CD4-positive, alpha-beta T cell treated with Interleukin-6 for 4 hours (primary cell): ENCODE measurements at regions not wholly inside any gene's neighbourhood (a gene's known extent, or its start where the extent isn't known, plus 50 kb on each side); places are given as distances from the start of the nearest gene placed in this dataset.
"Not testable (repeated sequence)": the region's sequence is repeated elsewhere in the genome, so short reads cannot be mapped to it uniquely, and the experiment has no call there.

Source experiments
- DNase-seq: peaks from one replicate; pipeline ENCODE4 v3.0.0-alpha.2; 2020; ENCODE audit warnings: mixed read lengths

DNA sequence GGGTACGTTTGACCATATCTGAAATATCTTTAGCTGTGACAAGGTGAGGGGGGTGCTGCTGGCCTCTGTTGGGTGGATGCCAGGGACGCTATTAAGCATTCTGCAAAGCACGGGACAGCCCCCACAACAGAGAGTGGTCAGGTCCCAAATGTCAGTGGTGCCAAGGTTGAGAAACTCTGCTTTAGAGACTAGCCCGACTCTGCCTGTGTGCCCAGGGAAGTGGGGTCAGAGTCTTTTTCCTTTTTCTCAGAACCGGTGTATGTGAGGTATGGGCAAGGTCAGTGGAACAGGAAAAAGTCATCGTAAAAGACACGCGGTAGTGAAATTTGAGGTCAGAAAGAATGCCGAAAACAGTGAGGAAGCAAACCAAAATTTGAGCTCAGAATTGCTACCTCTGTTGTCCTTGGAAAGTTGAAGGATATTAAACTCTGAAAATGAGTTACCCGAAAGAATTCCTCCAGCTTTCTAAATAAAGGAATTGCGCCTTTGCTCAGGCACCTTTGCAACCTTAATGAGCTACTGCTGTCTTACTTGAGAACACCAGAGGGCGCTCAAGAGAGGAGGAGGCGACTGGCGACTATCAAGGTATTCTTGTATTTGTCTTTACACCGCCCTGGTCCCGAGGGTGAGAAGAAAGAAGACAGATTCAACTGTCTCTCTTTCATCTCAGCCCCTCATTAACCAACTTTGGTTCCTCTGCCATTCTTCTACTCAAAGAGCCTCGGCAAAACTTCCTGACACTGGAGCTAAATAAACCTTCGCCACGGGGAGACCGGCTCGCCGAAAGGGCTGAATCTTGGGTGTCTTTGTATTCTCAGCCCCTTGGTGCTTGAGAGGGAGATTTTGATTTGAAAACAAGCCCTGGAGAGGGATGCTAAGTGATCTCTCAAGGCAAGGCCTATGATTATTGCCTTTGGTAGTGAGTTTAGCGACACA lies 85.4 kb upstream of the OLIG2 start:
- peak; percentile 64 for DNase-seq

- DNase-seq = no peak
Observed at GRCh38 chr21:32941263-32941662, 84.5 kb upstream of the OLIG2 start.

- DNase-seq = no peak
Observed at GRCh38 chr21:32946654-32947053, 79.1 kb upstream of the OLIG2 start.

DNA sequence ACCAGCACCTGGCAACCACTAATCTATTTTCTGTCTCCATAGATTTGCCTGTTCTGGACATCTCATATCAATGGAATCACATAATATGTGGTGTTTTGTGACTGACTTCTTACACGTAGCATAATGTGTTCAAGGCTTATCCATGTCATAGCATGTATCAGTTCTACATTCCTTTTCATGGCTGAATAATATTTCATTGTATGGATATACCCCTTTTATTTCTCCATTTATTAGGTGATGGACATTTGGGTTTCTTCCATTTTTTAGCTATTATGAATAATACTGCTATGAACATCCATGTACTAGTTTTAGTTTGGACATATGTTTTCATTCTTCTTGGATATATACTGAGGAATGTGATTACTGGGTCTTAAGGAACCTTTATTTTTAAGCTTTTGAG lies 78.0 kb upstream of the OLIG2 start:
- no peak for DNase-seq

GRCh38 chr21:32949701-32950100 lies 76.0 kb upstream of the OLIG2 start:
- DNase-seq = no peak

GRCh38 chr21:32951041-32951440 lies 74.7 kb upstream of the OLIG2 start:
- DNase-seq = no peak

DNA sequence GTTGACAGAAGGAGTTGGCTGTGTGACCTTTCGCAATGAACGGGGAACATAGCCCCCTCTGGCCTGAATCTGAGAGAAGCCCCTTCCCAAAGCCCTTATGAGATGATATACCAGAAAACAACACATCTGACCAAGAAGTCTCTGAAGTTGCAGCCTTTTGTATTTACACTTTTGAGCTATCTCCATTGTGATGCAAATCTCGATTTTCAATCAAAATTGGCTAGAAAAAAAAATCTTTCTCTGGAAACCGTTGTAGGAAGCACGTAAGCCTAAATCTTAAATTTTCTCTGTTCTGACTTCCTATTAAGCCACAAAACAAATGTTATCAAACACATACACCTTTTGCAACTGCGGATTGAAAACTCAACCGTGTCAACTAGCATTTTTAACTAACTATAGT lies 71.4 kb upstream of the OLIG2 start:
- DNase-seq = no peak

DNA sequence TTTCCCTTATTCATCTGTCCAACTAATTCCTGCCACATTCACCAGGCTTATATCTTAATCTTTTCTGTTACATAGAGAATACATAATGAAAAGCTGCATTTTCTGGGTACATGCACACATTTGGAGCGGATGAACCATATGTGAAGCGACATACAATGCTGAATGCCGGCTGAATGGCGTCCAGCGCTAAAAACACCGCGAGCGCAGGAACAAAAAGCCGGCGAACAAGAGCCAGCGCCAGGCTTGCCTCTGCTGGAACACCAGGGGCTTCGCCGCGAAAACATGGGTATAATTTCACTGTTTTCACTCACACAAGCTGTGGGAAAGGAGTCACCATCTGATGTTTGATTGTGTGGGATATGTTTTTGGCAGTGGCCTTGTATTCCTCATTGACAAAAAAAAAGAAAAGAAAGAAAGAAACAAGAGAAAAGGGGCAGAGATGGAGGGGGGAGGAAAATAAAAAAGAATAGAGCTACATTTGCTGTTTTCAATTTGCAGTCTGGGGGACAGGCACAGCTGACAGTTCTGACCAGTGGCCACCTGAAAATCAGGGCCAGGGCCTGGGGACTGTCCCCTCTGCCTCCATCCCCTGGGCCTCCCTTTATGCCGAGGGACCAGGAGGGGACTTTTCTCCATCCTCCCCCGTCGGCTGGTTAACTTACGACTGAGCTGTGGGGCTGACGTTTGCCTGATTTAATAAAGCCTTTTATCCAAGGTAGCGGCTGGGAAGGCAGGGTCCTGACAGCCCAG lies 70.2 kb upstream of the OLIG2 start:
- no peak for DNase-seq

DNA sequence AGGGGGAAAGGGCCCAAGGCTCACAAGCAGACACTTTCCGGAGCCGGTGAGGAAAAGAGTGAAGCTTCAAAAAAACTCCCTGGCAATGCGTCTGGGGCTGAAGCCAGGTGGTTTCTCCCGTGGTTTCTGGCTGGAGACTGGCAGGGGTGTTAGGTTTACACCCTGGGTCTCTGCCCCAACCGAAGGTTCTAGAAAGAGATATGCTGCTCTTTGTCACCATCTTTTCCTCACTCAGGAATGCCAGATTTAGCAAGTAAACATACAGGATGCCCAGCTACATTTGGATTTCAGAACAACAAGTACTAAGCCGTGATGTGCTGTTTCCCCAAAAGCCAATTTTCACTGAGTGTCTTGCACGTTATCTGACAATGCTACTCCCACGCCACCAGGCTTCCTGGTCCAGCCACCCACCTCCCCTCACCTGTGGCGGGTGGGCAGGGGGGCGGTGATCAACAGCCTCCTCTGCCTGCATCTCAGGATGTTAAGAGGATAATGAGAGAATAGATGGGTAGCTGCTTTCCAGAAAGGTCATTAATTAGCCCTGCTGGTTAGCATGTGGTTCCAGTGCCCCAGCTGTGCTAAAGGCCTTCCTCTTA lies 69.6 kb upstream of the OLIG2 start:
- no peak for DNase-seq

DNA sequence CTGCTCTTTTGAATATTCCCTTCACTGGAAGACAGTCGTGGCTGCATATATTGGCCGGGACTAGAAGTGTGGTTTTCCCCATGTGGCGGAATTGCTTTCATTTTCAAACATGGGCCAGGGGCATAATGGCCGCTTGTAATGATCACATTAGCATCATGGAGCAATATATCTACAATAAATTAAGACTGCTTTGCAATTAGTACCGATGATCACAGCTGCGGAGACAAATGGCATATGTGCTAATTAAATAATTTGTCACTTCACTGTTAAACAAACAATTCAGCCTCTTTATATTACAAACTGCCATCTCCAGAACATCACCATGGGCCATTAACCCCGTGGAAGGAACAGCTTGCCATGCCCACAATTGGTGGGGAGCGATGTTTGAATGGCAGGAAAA lies 68.2 kb upstream of the OLIG2 start:
- DNase-seq = no peak

GRCh38 chr21:32958288-32959002 lies 67.3 kb upstream of the OLIG2 start:
- DNase-seq = no peak

DNA sequence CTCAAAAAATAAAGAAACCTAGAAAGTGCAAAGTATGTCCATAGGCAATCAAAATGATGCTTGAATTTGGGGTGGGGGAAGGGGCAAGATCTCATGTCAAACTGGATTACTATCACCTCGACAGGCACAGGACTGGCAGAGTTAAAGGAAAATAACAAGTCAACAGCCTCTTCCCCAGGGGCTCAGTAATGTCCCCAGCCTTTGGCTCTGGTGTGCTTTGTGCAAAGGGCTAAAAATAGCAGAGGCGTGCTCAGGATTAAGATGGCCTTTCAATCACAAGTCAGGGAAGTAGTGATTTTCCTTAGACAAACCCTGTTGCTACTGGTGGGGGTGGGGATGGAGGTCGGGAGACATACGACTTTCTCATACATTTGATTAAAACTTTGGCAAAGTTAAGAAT lies 63.5 kb upstream of the OLIG2 start:
- no peak for DNase-seq

GRCh38 chr21:32965129-32965680 lies 60.5 kb upstream of the OLIG2 start:
- DNase-seq = no peak

- DNase-seq = no peak
Observed at GRCh38 chr21:32966120-32966519, 59.6 kb upstream of the OLIG2 start.

- not testable (repeated sequence) for DNase-seq
Observed at GRCh38 chr21:32968103-32968502, 57.6 kb upstream of the OLIG2 start.

- no peak for DNase-seq
Observed at GRCh38 chr21:32974653-32975052, 51.1 kb upstream of the OLIG2 start.

- DNase-seq = no peak
Observed at GRCh38 chr21:32975811-32976431, 49.8 kb upstream of the OLIG2 start.
